ENCODE measurements at regions not wholly inside any gene's neighbourhood (a gene's known extent, or its start where the extent isn't known, plus 50 kb on each side); places are given as distances from the start of the nearest gene placed in this dataset.

GRCh38 chr4:178068136-178068535, 625.9 kb upstream of the AGA start:
- no peak for DNase-seq (ENCODE audit: low read depth)
- TF ChIP-seq CTCF (conservative IDR thresholded peaks at IDR 0.05; ENCODE audit: low read depth, low read length): no peak
- H3K4me3 ChIP-seq (ENCODE audit: low read length): no peak overlapping the region

- DNase-seq (ENCODE audit: low read depth): no peak
- no peak overlapping the region for H3K4me3 ChIP-seq (ENCODE audit: low read length)
- TF ChIP-seq CTCF (conservative IDR thresholded peaks at IDR 0.05; ENCODE audit: low read depth, low read length): no peak
Observed at GRCh38 chr4:178070163-178070562, 627.9 kb upstream of the AGA start.

GRCh38 chr4:178080312-178080711, 638.1 kb upstream of the AGA start:
- DNase-seq (ENCODE audit: low read depth): no peak
- no peak overlapping the region for H3K4me3 ChIP-seq (ENCODE audit: low read length)
- TF ChIP-seq CTCF (conservative IDR thresholded peaks at IDR 0.05; ENCODE audit: low read depth, low read length): no peak

GRCh38 chr4:178081176-178081575, 638.9 kb upstream of the AGA start:
- TF ChIP-seq CTCF (conservative IDR thresholded peaks at IDR 0.05; ENCODE audit: low read depth, low read length): no peak
- DNase-seq (ENCODE audit: low read depth): no peak
- no peak overlapping the region for H3K4me3 ChIP-seq (ENCODE audit: low read length)

- no peak for TF ChIP-seq CTCF (conservative IDR thresholded peaks at IDR 0.05; ENCODE audit: low read depth, low read length)
- H3K4me3 ChIP-seq (ENCODE audit: low read length): no peak overlapping the region
- DNase-seq (ENCODE audit: low read depth): no peak
Observed at GRCh38 chr4:178081896-178082295, 639.7 kb upstream of the AGA start.

- no peak for DNase-seq (ENCODE audit: low read depth)
- H3K4me3 ChIP-seq (ENCODE audit: low read length): no peak overlapping the region
- no peak for TF ChIP-seq CTCF (conservative IDR thresholded peaks at IDR 0.05; ENCODE audit: low read depth, low read length)
Observed at GRCh38 chr4:178082906-178083305, 640.7 kb upstream of the AGA start.

GRCh38 chr4:178083968-178084367, 641.7 kb upstream of the AGA start:
- no peak for DNase-seq (ENCODE audit: low read depth)
- H3K4me3 ChIP-seq (ENCODE audit: low read length): no peak overlapping the region
- no peak for TF ChIP-seq CTCF (conservative IDR thresholded peaks at IDR 0.05; ENCODE audit: low read depth, low read length)

All from retinal pigment epithelial cell (primary cell).